Keratinocyte (primary cell): ENCODE measurements at regions not wholly inside any gene's neighbourhood (a gene's known extent, or its start where the extent isn't known, plus 50 kb on each side); places are given as distances from the start of the nearest gene placed in this dataset.

Experiments used
- DNase-seq: peaks from one replicate; pipeline ENCODE4 v3.0.0-alpha.2; 2011; ENCODE audit warnings: low read depth, missing footprints, low spot score
- FAIRE-seq: peaks from 2 replicates; lab custom pipeline; 2011; peaks lifted over from hg19 to GRCh38; lab: Jason Lieb, UNC
- H2AFZ ChIP-seq: 2 replicates; pipeline ENCODE4 v1.6.0; 2012; ENCODE audit warnings: low read length, control low read depth, inconsistent platforms; ENCODE audit not compliant: control insufficient read depth
- H3K27ac ChIP-seq: 2 replicates; pipeline ENCODE4 v1.5.1; 2011; ENCODE audit warnings: low read length; ENCODE audit not compliant: control insufficient read depth, insufficient read depth
- H3K27me3 ChIP-seq: 3 replicates; pipeline ENCODE4 v1.6.0; 2011; ENCODE audit warnings: low read length; ENCODE audit not compliant: control insufficient read depth, insufficient read depth; ENCODE audit errors: extremely low read depth
- H3K36me3 ChIP-seq, 2 experiments: 2 replicates in 1 of 2; 3 replicates in 1 of 2; pipeline ENCODE4 v1.5.1; 2011; ENCODE audit warnings: low read length in 2 of 2, mild to moderate bottlenecking in 1 of 2; ENCODE audit not compliant: control insufficient read depth in 2 of 2, insufficient read depth in 2 of 2; ENCODE audit errors: extremely low read depth in 1 of 2
- H3K4me1 ChIP-seq: 3 replicates; pipeline ENCODE4 v1.5.1; 2011; ENCODE audit warnings: low read length; ENCODE audit not compliant: control insufficient read depth, insufficient read depth; ENCODE audit errors: extremely low read depth
- H3K4me2 ChIP-seq: 3 replicates; pipeline ENCODE4 v1.6.0; 2011; ENCODE audit warnings: low read depth, low read length; ENCODE audit not compliant: control insufficient read depth, insufficient read depth; ENCODE audit errors: extremely low read depth
- H3K4me3 ChIP-seq, 3 experiments: fragments of 200-600 bp in 1 of 3; sonication (generic) in 1 of 3; 2 replicates in 2 of 3; 3 replicates in 1 of 3; pipeline ENCODE4 v1.5.1; 2011 to 2016; ENCODE audit warnings: low read length in 3 of 3, mild to moderate bottlenecking in 3 of 3, control low read depth in 2 of 3, inconsistent platforms in 1 of 3, low read depth in 1 of 3, mixed read lengths in 1 of 3, mixed run types in 1 of 3, moderate library complexity in 1 of 3; ENCODE audit not compliant: control insufficient read depth in 2 of 3, insufficient read depth in 2 of 3; ENCODE audit errors: extremely low read depth in 1 of 3
- H3K79me2 ChIP-seq: 2 replicates; pipeline ENCODE4 v1.6.0; 2012; ENCODE audit warnings: low read length; ENCODE audit not compliant: control insufficient read depth, insufficient read depth
- H3K9ac ChIP-seq: 3 replicates; pipeline ENCODE4 v1.6.0; 2011; ENCODE audit warnings: low read length; ENCODE audit not compliant: control insufficient read depth, insufficient read depth; ENCODE audit errors: extremely low read depth
- H3K9me1 ChIP-seq: 3 replicates; pipeline ENCODE4 v1.6.0; 2011; ENCODE audit warnings: low read length; ENCODE audit not compliant: control insufficient read depth, insufficient read depth; ENCODE audit errors: extremely low read depth
- H3K9me3 ChIP-seq: 2 replicates; pipeline ENCODE4 v1.5.1; 2012; ENCODE audit warnings: low read depth, low read length; ENCODE audit not compliant: control insufficient read depth
- H4K20me1 ChIP-seq: 3 replicates; pipeline ENCODE4 v1.6.0; 2011; ENCODE audit warnings: low read length; ENCODE audit not compliant: control insufficient read depth, insufficient read depth; ENCODE audit errors: extremely low read depth
- EZH2 ChIP-seq: IDR thresholded peaks from one replicate; pipeline ENCODE4 v1.6.1; 2012; ENCODE audit warnings: inconsistent platforms, mild to moderate bottlenecking, low read length, moderate library complexity
- dilution Hi-C: fragments of 300-500 bp; cut with MboI; formaldehyde crosslinking; loops from one replicate; pipeline ENCODE4 v1.7.0; 2020; ENCODE audit warnings: low sequenced_read_pairs; ENCODE audit not compliant: extremely low pct_ligation_motif_present
- TF ChIP-seq, protein P1 (sequence below), 3 experiments: IDR thresholded peaks in 1 of 3; conservative IDR thresholded peaks in 1 of 3; optimal IDR thresholded peaks in 1 of 3; 2 replicates in 2 of 3; 3 replicates in 1 of 3; pipeline versions ENCODE3 to v1.5.1; 2011; ENCODE audit warnings: low read length in 3 of 3, mild to moderate bottlenecking in 3 of 3, moderate library complexity in 2 of 3, control low read depth in 1 of 3, inconsistent platforms in 1 of 3; ENCODE audit not compliant: insufficient read depth in 2 of 3; ENCODE audit errors: extremely low read depth in 1 of 3

DNA sequence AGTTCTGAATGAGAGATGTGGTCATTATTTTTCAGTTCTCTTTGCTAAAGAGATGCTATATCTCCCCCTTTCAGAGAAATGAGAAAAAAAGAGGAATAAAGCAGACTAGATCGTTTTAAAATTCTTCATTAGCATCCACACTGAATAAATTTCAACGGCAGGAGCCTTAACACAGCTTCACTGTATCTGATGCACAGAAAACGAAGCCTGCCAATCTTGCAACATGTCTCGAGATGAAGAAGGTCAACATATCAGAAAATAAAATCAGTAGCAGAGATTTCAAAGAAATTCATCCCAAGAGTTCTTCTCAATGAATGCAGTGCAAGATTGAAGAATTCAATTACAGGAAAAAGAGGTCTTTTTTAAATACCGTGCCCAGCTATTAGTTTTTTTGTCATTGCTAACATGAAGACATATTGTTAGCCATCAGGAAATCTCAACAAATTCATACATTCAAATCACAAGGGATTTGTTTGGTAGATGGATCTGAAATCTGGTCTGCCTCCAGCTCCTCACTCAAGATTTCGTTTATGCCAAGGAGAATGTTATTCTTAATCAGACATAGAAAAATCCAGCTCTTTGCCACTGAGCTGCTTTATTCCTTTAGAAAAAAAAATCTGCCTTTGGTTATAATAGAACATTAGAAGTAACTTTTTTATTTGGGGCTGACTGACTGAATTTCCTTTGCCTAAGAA lies 76.4 kb upstream of the DAB1 start:
- Histone ChIP-seq H3K4me2 (no peak overlapping the region), H3K4me1 (no peaks in the 10 kb centered on the region), H3K4me3 (no peak overlapping the region), H3K27ac (no peak overlapping the region), H3K9me3 (no peaks in the 10 kb centered on the region), H2AFZ (no peak overlapping the region), H3K27me3 (no peaks in the 10 kb centered on the region), H3K79me2 (no peaks in the 10 kb centered on the region), H3K9me1 (no peaks in the 10 kb centered on the region), H3K36me3 (no peaks in the 10 kb centered on the region), H4K20me1 (no peaks in the 10 kb centered on the region), H3K9ac (no peak overlapping the region)
- no peak for TF ChIP-seq EZH2
- TF ChIP-seq, protein P1, sequence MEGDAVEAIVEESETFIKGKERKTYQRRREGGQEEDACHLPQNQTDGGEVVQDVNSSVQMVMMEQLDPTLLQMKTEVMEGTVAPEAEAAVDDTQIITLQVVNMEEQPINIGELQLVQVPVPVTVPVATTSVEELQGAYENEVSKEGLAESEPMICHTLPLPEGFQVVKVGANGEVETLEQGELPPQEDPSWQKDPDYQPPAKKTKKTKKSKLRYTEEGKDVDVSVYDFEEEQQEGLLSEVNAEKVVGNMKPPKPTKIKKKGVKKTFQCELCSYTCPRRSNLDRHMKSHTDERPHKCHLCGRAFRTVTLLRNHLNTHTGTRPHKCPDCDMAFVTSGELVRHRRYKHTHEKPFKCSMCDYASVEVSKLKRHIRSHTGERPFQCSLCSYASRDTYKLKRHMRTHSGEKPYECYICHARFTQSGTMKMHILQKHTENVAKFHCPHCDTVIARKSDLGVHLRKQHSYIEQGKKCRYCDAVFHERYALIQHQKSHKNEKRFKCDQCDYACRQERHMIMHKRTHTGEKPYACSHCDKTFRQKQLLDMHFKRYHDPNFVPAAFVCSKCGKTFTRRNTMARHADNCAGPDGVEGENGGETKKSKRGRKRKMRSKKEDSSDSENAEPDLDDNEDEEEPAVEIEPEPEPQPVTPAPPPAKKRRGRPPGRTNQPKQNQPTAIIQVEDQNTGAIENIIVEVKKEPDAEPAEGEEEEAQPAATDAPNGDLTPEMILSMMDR (optimal IDR thresholded peaks at IDR 0.05 in 1 of 3, IDR thresholded peaks at IDR 0.05 in 1 of 3, conservative IDR thresholded peaks at IDR 0.05 in 1 of 3; ENCODE audit: extremely low read depth in 1 of 3, insufficient read depth in 2 of 3, low read length in 3 of 3) = no peak
- DNase-seq (no peak), FAIRE-seq (no peak)
- dilution Hi-C loops = no loop called here

DNA sequence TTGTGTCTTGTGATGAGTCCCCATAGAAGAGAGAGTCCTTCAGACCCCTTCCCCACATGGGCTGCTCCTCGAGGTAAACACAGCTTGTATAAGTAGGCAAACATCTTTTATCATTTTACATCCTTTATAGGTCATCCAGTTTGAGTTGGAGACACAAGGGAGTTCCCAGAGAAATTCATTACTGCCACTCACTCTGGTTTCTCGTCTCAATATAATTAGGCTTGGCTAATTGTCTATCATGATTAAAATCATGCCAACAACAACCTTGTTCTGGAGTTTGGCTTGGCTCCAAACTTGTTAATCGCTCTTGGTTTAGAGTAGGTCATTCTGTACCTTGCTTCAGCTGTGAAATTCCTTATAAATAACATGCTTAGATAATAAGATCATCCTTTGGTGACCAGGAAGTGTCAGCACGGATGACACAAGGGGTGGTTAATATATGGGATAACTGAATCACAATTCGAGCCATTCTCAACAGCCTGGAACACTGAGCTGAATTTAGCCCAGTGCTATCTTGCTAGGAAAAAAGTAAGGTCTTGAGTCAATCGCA lies 70.7 kb upstream of the DAB1 start:
- no peak for DNase-seq
- no peak overlapping the region for H3K27ac ChIP-seq
- no peak overlapping the region for H2AFZ ChIP-seq
- no peaks in the 10 kb centered on the region for H3K9me3 ChIP-seq
- peaks cover 4% of the 10 kb centered on the region for H3K4me1 ChIP-seq
- no peak overlapping the region for H3K4me2 ChIP-seq
- H3K36me3 ChIP-seq = no peaks in the 10 kb centered on the region
- H3K27me3 ChIP-seq = no peaks in the 10 kb centered on the region
- TF ChIP-seq EZH2 = no peak
- TF ChIP-seq, protein P1 (optimal IDR thresholded peaks at IDR 0.05 in 1 of 3, IDR thresholded peaks at IDR 0.05 in 1 of 3, conservative IDR thresholded peaks at IDR 0.05 in 1 of 3; ENCODE audit: extremely low read depth in 1 of 3, insufficient read depth in 2 of 3, low read length in 3 of 3) = no peak
- no peak overlapping the region for H3K9ac ChIP-seq
- no peak for FAIRE-seq
- dilution Hi-C loops = no loop called here
- no peaks in the 10 kb centered on the region for H3K9me1 ChIP-seq
- no peaks in the 10 kb centered on the region for H4K20me1 ChIP-seq
- H3K79me2 ChIP-seq = no peaks in the 10 kb centered on the region
- no peak overlapping the region for H3K4me3 ChIP-seq
